PFSK-1 (cell line): ENCODE measurements at regions not wholly inside any gene's neighbourhood (a gene's known extent, or its start where the extent isn't known, plus 50 kb on each side); places are given as distances from the start of the nearest gene placed in this dataset.

Experiments used
- FOXP2 ChIP-seq: optimal IDR thresholded peaks from 2 replicates; pipeline ENCODE3; 2011; ENCODE audit warnings: borderline replicate concordance, control low read depth, inconsistent platforms; ENCODE audit not compliant: insufficient read depth; ENCODE audit errors: extremely low read length, extremely low read depth
- POLR2AphosphoS5 ChIP-seq: IDR thresholded peaks from 2 replicates; pipeline ENCODE4 v1.6.1; 2012; ENCODE audit warnings: low read depth, mild to moderate bottlenecking, control low read depth, low read length, moderate library complexity
- SIN3A ChIP-seq: IDR thresholded peaks from 2 replicates; pipeline ENCODE4 v1.6.1; 2012; ENCODE audit warnings: mild to moderate bottlenecking, low read length, moderate library complexity, borderline replicate concordance; ENCODE audit not compliant: insufficient read depth
- TAF1 ChIP-seq: IDR thresholded peaks from 2 replicates; pipeline ENCODE4 v1.6.1; 2012; ENCODE audit warnings: low read length, control low read depth, borderline replicate concordance; ENCODE audit not compliant: insufficient read depth
- TF ChIP-seq, protein P1 (sequence below), 2 experiments: IDR thresholded peaks; 2 replicates each; pipeline versions ENCODE4 v1.6.1 to v1.8.0; 2011 to 2012; ENCODE audit warnings: low read depth in 2 of 2, low read length in 2 of 2, control low read depth in 1 of 2, inconsistent platforms in 1 of 2, mild to moderate bottlenecking in 1 of 2, moderate library complexity in 1 of 2; ENCODE audit not compliant: insufficient read depth in 1 of 2

DNA sequence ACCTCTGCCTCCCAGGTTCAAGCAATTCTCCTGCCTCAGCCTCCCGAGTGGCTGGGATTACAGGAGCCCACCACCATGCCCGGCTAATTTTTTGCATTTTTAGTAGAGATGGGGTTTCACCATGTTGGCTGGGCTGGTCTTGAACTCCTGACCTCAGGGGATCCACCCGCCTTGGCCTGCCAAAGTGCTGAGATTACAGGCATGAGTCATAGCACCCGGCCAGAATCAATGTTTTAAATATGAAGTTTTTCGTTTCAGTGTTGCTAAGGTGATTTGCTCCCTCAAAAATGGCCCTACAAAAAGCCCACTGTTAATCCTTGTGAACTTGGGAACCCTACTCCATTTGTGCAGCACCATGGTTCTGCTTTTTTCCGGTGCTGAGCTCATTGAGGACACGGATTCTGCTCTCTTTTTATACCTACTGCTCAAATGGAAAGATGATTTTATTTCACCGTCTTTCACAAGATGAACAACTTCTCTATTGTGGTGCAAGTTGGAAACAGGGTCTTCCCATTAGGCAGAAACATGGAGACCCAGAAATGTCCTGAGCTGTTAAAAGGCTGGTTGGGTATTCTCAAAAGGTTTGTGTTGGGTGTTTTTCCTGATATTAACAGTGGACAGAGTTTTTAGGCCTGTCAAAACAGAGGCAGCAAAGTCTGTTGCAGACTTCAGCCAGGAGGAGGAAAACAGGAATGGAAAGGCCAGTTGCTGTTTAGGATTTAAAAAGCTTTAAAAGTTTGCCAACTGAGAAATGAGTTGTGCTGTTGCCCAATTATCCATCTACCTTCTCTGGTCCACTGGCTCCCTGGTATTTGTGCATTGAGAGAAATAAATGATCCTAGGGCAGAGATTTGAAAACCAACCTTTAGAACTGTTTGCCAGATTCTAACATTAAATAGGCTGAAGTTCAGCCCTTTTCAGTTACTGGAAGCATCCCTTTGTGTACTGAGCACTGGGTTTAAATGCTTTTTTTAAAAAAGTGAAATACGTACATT, 85.8 kb downstream of the ATP23 start:
- TF ChIP-seq FOXP2 = no peak
- no peak for TF ChIP-seq SIN3A
- TF ChIP-seq, protein P1, sequence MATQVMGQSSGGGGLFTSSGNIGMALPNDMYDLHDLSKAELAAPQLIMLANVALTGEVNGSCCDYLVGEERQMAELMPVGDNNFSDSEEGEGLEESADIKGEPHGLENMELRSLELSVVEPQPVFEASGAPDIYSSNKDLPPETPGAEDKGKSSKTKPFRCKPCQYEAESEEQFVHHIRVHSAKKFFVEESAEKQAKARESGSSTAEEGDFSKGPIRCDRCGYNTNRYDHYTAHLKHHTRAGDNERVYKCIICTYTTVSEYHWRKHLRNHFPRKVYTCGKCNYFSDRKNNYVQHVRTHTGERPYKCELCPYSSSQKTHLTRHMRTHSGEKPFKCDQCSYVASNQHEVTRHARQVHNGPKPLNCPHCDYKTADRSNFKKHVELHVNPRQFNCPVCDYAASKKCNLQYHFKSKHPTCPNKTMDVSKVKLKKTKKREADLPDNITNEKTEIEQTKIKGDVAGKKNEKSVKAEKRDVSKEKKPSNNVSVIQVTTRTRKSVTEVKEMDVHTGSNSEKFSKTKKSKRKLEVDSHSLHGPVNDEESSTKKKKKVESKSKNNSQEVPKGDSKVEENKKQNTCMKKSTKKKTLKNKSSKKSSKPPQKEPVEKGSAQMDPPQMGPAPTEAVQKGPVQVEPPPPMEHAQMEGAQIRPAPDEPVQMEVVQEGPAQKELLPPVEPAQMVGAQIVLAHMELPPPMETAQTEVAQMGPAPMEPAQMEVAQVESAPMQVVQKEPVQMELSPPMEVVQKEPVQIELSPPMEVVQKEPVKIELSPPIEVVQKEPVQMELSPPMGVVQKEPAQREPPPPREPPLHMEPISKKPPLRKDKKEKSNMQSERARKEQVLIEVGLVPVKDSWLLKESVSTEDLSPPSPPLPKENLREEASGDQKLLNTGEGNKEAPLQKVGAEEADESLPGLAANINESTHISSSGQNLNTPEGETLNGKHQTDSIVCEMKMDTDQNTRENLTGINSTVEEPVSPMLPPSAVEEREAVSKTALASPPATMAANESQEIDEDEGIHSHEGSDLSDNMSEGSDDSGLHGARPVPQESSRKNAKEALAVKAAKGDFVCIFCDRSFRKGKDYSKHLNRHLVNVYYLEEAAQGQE (IDR thresholded peaks at IDR 0.05; ENCODE audit: insufficient read depth in 1 of 2, low read depth in 2 of 2, low read length in 2 of 2) = no peak
- no peak for TF ChIP-seq TAF1
- no peak for TF ChIP-seq POLR2AphosphoS5

DNA sequence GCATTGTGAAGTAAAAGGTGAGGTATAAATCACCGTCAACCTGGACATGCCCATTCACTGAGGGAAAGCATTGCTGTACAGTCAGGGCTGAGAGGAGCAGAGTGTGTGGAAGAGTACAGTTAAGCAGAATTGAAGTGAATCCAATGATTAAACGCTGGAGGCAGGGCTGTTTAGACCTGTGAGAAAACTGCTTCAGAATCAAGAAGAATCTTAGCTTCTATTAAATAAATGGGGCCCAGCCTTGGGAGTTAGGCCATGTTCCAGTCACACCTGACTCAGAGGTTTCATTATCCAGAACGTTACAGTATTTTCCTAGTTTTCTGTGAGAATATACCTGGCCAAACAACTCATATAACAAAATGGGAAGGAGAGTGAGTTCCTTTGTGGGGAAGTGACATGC, 86.9 kb downstream of the ATP23 start:
- TF ChIP-seq FOXP2 = no peak
- no peak for TF ChIP-seq TAF1
- TF ChIP-seq, protein P1 (IDR thresholded peaks at IDR 0.05; ENCODE audit: insufficient read depth in 1 of 2, low read depth in 2 of 2, low read length in 2 of 2) = no peak
- no peak for TF ChIP-seq SIN3A
- TF ChIP-seq POLR2AphosphoS5 = no peak

DNA sequence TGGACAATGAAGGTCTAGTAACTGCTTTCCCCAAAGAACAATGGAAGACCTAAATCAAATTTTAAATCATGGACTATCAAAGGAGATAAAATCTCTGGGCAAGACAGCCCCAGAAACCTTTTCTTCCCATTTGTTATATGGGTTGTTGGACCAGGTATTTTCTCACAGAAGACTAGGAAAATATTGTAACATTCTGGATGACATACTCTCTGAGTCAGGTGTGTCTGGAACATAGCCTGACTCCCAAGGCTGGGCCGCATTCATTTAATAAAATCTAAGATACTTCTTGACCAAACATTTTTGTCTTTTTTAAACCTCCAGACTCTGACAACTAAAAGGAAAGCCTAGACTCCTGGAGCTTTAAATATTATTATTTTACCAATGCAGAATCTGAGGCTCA, 87.9 kb downstream of the ATP23 start:
- TF ChIP-seq FOXP2 (no peak), TAF1 (no peak), POLR2AphosphoS5 (no peak), SIN3A (no peak)
- TF ChIP-seq, protein P1 (IDR thresholded peaks at IDR 0.05; ENCODE audit: insufficient read depth in 1 of 2, low read depth in 2 of 2, low read length in 2 of 2) = no peak

DNA sequence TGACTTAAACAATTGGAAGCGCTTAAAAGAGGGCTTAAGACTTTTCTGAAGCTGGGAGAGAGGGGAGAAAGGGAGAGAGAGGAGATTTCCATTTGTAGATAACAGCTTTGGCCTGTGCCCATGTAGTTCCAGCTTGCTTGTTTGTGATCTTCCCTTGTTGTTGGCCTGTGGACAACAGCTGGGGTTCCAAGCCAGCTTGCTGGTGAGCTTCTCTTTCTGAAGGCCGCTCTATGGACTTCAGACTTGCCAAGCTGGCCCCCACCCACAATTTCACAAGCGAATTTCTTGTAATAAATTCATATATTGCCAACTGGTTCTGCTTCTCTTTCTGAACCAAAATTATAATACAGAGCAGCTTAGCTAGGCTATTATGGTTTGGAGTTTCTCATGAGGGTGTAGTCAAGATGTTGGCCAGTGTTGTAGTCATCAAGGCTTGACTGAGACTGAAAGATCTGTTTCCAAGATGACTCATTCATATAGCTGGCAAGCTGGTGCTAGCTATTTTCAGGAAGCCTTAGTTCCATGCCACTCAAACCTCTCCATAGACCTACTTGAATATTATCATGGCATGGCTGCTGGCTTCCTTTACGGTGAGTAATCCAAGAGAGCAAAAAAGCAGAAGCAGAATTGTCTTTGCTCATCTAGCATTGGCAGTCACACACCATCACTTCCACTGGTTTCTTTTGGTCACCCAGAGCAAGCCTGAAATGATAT, 89.4 kb downstream of the ATP23 start:
- no peak for TF ChIP-seq SIN3A

DNA sequence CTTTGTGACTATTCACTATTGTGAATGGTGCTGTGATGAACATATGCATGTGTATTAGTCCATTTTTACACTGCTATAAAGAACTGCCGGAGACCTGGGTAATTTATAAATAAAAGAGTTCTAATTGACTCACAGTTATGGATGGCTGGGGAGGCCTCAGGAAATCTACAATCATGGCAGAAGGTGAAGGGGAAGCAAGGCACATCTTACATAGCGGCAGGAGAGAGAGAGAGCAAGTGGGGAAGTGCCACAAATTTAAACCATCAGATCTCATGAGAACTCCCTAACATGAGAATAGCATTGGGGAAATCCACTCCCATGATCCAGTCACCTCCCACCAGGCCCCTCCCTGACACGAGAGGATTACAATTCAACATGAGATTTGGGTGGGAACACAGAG, 90.8 kb downstream of the ATP23 start:
- no peak for TF ChIP-seq SIN3A
- no peak for TF ChIP-seq TAF1
- no peak for TF ChIP-seq POLR2AphosphoS5
- TF ChIP-seq, protein P1 (IDR thresholded peaks at IDR 0.05; ENCODE audit: insufficient read depth in 1 of 2, low read depth in 2 of 2, low read length in 2 of 2) = no peak
- no peak for TF ChIP-seq FOXP2
